ENCODE measurements at regions not wholly inside any gene's neighbourhood (a gene's known extent, or its start where the extent isn't known, plus 50 kb on each side); places are given as distances from the start of the nearest gene placed in this dataset.
"Not testable (repeated sequence)": the region's sequence is repeated elsewhere in the genome, so short reads cannot be mapped to it uniquely, and the experiment has no call there.

DNA sequence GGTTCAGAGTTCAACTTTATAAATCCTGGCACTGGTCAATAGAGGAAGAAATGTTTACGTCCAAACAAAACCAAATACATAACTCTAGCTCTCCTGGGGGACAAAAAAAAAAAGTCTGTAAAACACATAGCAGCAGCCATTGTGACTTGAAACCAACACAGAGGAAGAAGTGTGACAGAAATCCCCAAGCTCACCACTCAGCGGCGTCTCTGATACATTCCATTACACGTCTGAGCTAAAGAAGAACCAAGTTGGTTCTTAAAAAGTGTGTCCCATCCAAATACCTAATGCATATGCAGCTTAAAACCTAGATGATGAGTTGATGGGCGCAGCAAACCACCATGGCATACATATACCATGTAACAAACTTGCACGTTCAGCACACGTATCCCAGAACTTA is 58.3 kb upstream of the NANOS1 start:
- Histone ChIP-seq H3K4me1 (ENCODE audit: control insufficient read depth in 2 of 2, insufficient read depth in 2 of 2, low read length in 2 of 2) (no peaks in the 10 kb centered on the region), H3K27me3 (ENCODE audit: control insufficient read depth in 2 of 2, insufficient read depth in 2 of 2, low read length in 2 of 2) (no peaks in the 10 kb centered on the region), H3K9ac (ENCODE audit: low read depth in 1 of 2, low read length in 2 of 2) (no peak overlapping the region), H3K4me3 (ENCODE audit: low read length in 2 of 2) (no peak overlapping the region), H3K36me3 (ENCODE audit: control insufficient read depth in 2 of 2, insufficient read depth in 2 of 2, low read length in 2 of 2) (no peaks in the 10 kb centered on the region), H3K9me3 (ENCODE audit: control insufficient read depth in 2 of 2, low read length in 2 of 2) (peaks cover 0 to 5% of the 10 kb centered on the region in 2 donors), H3K27ac (ENCODE audit: low read depth in 2 of 2, low read length in 2 of 2) (no peak overlapping the region)

DNA sequence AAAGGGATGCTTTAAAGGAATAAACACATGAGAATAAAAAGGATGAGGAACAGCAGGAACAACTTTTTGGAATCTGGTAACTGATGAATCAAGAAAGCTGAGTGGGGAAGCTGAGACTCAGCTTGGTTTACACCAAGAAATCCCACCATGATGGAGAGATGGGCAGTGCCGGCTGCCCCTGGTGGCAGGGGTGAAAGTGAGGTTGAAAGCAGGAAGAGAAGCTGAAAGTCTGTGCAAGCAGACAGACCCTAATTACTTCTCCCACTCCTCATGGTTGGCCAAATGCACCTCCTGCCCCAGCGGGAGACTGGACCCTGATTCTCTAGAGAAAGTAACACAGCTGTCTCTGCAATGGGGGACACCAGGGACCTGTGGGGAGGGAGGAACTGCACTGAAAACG is 57.6 kb upstream of the NANOS1 start:
- H3K36me3 ChIP-seq (ENCODE audit: control insufficient read depth in 2 of 2, insufficient read depth in 2 of 2, low read length in 2 of 2): no peaks in the 10 kb centered on the region
- H3K27me3 ChIP-seq (ENCODE audit: control insufficient read depth in 2 of 2, insufficient read depth in 2 of 2, low read length in 2 of 2): no peaks in the 10 kb centered on the region
- H3K4me1 ChIP-seq (ENCODE audit: control insufficient read depth in 2 of 2, insufficient read depth in 2 of 2, low read length in 2 of 2): no peaks in the 10 kb centered on the region
- H3K4me3 ChIP-seq (ENCODE audit: low read length in 2 of 2): no peak overlapping the region
- peaks cover 0 to 5% of the 10 kb centered on the region in 2 donors for H3K9me3 ChIP-seq (ENCODE audit: control insufficient read depth in 2 of 2, low read length in 2 of 2)
- H3K27ac ChIP-seq (ENCODE audit: low read depth in 2 of 2, low read length in 2 of 2): no peak overlapping the region
- no peak overlapping the region for H3K9ac ChIP-seq (ENCODE audit: low read depth in 1 of 2, low read length in 2 of 2)

DNA sequence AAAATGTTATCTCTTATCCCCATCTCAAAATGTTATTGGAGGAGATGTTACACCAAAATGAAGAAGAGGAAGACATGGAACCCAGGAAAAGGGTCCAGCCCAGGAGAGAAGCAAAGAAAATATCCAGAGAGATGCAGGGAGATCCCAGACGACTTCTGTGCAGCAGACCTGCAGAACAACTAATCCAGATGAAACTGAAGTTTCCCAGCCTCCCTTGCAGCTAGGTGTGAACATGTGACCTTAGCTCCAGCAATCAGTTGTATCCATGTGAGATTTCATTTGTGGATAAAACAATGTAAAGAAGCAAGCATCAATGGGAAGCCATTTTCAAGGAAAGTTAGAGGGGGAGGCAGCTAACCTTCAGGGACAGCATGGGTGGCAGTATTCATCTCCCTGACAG is 55.8 kb upstream of the NANOS1 start:
- Histone ChIP-seq H3K4me3 (ENCODE audit: low read length in 2 of 2) (no peak overlapping the region), H3K9me3 (ENCODE audit: control insufficient read depth in 2 of 2, low read length in 2 of 2) (peaks cover 0 to 5% of the 10 kb centered on the region in 2 donors), H3K9ac (ENCODE audit: low read depth in 1 of 2, low read length in 2 of 2) (no peak overlapping the region), H3K36me3 (ENCODE audit: control insufficient read depth in 2 of 2, insufficient read depth in 2 of 2, low read length in 2 of 2) (no peaks in the 10 kb centered on the region), H3K4me1 (ENCODE audit: control insufficient read depth in 2 of 2, insufficient read depth in 2 of 2, low read length in 2 of 2) (no peaks in the 10 kb centered on the region), H3K27ac (ENCODE audit: low read depth in 2 of 2, low read length in 2 of 2) (no peak overlapping the region), H3K27me3 (ENCODE audit: control insufficient read depth in 2 of 2, insufficient read depth in 2 of 2, low read length in 2 of 2) (no peaks in the 10 kb centered on the region)

DNA sequence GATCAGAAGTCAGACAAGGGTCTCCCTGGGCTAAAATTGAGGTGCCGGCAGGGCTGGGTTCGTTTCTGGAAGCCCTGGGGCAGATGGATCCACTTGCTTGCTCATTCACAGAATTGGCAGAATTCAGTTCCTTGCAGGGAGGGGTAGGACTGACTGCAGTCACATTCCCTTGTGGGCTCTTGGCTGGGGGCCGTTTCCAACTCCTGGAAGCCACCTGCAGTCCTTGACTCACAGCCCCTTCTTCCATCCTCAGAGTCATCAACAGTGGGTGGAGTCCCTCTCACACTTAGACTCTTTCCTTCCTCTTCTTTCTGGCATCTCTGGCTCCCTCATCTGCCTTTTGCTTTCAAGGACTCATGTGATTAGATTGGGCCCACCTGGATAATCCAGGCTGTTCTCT is 54.6 kb upstream of the NANOS1 start:
- peaks cover 0 to 5% of the 10 kb centered on the region in 2 donors for H3K9me3 ChIP-seq (ENCODE audit: control insufficient read depth in 2 of 2, low read length in 2 of 2)
- no peak overlapping the region for H3K4me3 ChIP-seq (ENCODE audit: low read length in 2 of 2)
- H3K9ac ChIP-seq (ENCODE audit: low read depth in 1 of 2, low read length in 2 of 2): no peak overlapping the region
- no peak overlapping the region for H3K27ac ChIP-seq (ENCODE audit: low read depth in 2 of 2, low read length in 2 of 2)
- H3K27me3 ChIP-seq (ENCODE audit: control insufficient read depth in 2 of 2, insufficient read depth in 2 of 2, low read length in 2 of 2): no peaks in the 10 kb centered on the region
- no peaks in the 10 kb centered on the region for H3K36me3 ChIP-seq (ENCODE audit: control insufficient read depth in 2 of 2, insufficient read depth in 2 of 2, low read length in 2 of 2)
- no peaks in the 10 kb centered on the region for H3K4me1 ChIP-seq (ENCODE audit: control insufficient read depth in 2 of 2, insufficient read depth in 2 of 2, low read length in 2 of 2)

DNA sequence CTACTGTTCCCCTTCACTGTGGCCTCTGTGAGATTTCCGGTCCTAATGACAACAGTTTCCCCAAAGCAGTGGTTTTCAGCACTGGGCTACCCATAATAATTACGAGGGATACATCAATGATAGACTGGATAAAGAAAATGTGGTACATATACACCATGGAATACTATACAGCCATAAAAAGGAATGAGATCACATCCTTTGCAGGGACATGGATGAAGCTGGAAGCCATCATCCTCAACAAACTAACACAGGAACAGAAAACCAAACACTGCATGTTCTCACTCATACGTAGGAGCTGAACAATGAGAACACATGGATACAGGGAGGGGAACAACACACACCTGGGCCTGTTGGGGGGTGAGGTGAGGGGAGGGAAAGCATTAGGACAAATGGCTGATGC is 53.3 kb upstream of the NANOS1 start:
- not testable (repeated sequence) for H3K27me3 ChIP-seq (ENCODE audit: control insufficient read depth in 2 of 2, insufficient read depth in 2 of 2, low read length in 2 of 2); H3K27ac ChIP-seq (ENCODE audit: low read depth in 2 of 2, low read length in 2 of 2); H3K9me3 ChIP-seq (ENCODE audit: control insufficient read depth in 2 of 2, low read length in 2 of 2); H3K9ac ChIP-seq (ENCODE audit: low read depth in 1 of 2, low read length in 2 of 2); H3K4me3 ChIP-seq (ENCODE audit: low read length in 2 of 2); H3K36me3 ChIP-seq (ENCODE audit: control insufficient read depth in 2 of 2, insufficient read depth in 2 of 2, low read length in 2 of 2); H3K4me1 ChIP-seq (ENCODE audit: control insufficient read depth in 2 of 2, insufficient read depth in 2 of 2, low read length in 2 of 2)

DNA sequence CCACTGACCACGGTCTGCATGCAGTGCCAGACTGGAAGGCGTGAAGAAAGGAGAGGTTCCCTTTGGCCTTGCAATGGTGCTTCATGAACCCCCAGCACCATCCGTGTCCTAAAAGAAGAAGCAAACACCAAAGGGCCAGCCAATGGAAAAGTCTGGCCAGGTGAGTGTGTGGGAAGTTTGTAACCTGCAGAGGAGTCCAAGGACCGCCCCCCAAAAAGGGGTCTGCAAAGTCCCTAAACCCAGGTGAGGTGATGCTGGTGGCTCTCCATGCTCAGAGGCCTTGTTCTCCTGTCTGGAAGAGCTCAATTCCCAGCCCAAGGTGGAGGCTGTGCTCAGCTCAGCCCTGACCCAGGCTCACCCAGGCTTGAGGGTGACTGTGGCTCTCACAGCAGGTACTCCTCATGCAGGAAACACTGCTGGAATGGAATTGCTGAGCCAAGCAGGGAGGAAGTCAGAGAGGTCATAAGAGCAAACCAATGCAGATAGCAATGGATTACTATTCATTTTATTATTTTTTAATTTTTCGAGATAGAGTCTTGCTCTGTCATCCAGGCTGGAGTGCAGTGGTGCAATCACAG is 52.4 kb upstream of the NANOS1 start:
- Histone ChIP-seq H3K9ac (ENCODE audit: low read depth in 1 of 2, low read length in 2 of 2) (no peak overlapping the region), H3K4me1 (ENCODE audit: control insufficient read depth in 2 of 2, insufficient read depth in 2 of 2, low read length in 2 of 2) (no peaks in the 10 kb centered on the region), H3K36me3 (ENCODE audit: control insufficient read depth in 2 of 2, insufficient read depth in 2 of 2, low read length in 2 of 2) (no peaks in the 10 kb centered on the region), H3K27ac (ENCODE audit: low read depth in 2 of 2, low read length in 2 of 2) (no peak overlapping the region), H3K27me3 (ENCODE audit: control insufficient read depth in 2 of 2, insufficient read depth in 2 of 2, low read length in 2 of 2) (no peaks in the 10 kb centered on the region), H3K4me3 (ENCODE audit: low read length in 2 of 2) (no peak overlapping the region), H3K9me3 (ENCODE audit: control insufficient read depth in 2 of 2, low read length in 2 of 2) (peaks cover 0 to 5% of the 10 kb centered on the region in 2 donors)

DNA sequence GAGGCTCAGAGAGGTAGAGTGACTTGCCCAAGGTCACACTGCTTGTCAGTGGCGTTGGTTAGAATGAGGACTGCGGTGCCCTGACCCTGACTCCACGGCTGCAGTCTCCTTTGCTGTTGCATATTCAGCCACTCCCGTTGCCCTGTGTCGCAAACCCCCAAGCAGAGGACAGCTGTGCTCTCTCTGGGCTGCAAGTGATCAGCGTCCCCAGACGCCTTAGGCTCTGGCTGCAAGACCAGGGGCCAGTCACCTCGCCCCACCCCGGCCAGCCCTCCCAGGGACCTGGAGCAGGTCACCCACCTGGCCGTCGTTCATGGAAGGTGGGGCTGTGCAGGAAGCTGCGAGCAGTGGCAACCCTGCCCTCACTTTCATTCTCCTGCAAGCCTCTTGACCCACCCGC is 51.7 kb upstream of the NANOS1 start:
- Histone ChIP-seq H3K9me3 (ENCODE audit: control insufficient read depth in 2 of 2, low read length in 2 of 2) (peaks cover 0 to 5% of the 10 kb centered on the region in 2 donors), H3K9ac (ENCODE audit: low read depth in 1 of 2, low read length in 2 of 2) (no peak overlapping the region), H3K27ac (ENCODE audit: low read depth in 2 of 2, low read length in 2 of 2) (no peak overlapping the region), H3K4me3 (ENCODE audit: low read length in 2 of 2) (no peak overlapping the region), H3K27me3 (ENCODE audit: control insufficient read depth in 2 of 2, insufficient read depth in 2 of 2, low read length in 2 of 2) (no peaks in the 10 kb centered on the region), H3K4me1 (ENCODE audit: control insufficient read depth in 2 of 2, insufficient read depth in 2 of 2, low read length in 2 of 2) (no peaks in the 10 kb centered on the region), H3K36me3 (ENCODE audit: control insufficient read depth in 2 of 2, insufficient read depth in 2 of 2, low read length in 2 of 2) (no peaks in the 10 kb centered on the region)

DNA sequence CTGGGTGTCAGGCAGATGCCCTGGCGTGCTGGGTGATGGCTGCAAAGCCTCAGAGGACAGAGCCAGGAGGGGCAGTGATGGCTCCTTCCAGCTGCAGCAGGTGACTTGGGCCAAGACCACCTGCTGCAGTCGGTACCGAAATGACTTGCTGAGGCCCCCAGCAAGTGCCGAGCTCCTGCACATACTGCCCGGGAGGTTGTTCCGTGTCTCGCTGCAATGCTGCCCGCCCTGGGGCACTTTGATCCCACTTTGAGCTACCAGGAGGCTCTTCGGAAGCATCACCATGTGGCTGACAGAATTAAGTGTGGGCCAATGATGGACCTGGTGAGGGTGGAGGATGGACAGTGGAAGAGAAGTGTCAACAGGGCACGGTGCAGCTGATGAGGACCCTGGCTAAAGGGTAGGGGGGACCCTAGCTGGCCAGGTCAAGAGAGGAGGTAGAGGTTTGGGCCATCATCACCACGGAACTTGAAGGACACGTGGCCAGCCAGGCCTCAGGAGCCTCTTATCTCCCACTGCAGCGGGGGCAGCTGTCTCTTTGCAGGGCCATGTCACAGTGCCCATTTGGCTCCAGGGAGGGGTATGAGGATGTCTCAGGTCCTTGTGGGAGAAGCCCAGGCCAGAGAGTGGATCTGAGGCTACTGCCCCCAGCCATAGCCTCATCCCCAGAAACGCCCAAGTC is 51.1 kb upstream of the NANOS1 start:
- H3K4me3 ChIP-seq (ENCODE audit: low read length in 2 of 2): no peak overlapping the region
- H3K36me3 ChIP-seq (ENCODE audit: control insufficient read depth in 2 of 2, insufficient read depth in 2 of 2, low read length in 2 of 2): no peaks in the 10 kb centered on the region
- H3K4me1 ChIP-seq (ENCODE audit: control insufficient read depth in 2 of 2, insufficient read depth in 2 of 2, low read length in 2 of 2): no peaks in the 10 kb centered on the region
- peaks cover 0 to 5% of the 10 kb centered on the region in 2 donors for H3K9me3 ChIP-seq (ENCODE audit: control insufficient read depth in 2 of 2, low read length in 2 of 2)
- H3K9ac ChIP-seq (ENCODE audit: low read depth in 1 of 2, low read length in 2 of 2): no peak overlapping the region
- no peaks in the 10 kb centered on the region for H3K27me3 ChIP-seq (ENCODE audit: control insufficient read depth in 2 of 2, insufficient read depth in 2 of 2, low read length in 2 of 2)
- no peak overlapping the region for H3K27ac ChIP-seq (ENCODE audit: low read depth in 2 of 2, low read length in 2 of 2)

DNA sequence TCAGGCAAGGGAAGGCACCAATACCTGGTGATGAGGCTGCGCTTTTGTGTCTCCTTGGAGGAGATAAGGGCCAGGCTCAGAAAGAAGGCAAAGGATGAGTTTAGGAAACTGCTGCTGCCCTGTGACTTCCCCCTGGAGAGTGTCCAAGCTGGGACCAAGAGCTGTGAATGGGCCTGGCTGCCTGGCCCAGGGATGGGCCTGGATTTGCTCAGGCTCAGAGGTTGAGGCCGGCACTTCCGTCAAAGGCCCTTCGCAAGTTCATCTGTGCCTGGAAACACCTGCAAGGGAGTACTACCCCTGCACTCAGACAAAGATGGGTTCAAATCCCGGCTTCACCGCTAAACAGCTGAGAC is 50.5 kb upstream of the NANOS1 start:
- Histone ChIP-seq H3K4me1 (ENCODE audit: control insufficient read depth in 2 of 2, insufficient read depth in 2 of 2, low read length in 2 of 2) (no peaks in the 10 kb centered on the region), H3K9me3 (ENCODE audit: control insufficient read depth in 2 of 2, low read length in 2 of 2) (peaks cover 0 to under 1% of the 10 kb centered on the region in 2 donors), H3K27me3 (ENCODE audit: control insufficient read depth in 2 of 2, insufficient read depth in 2 of 2, low read length in 2 of 2) (no peaks in the 10 kb centered on the region), H3K4me3 (ENCODE audit: low read length in 2 of 2) (no peak overlapping the region), H3K27ac (ENCODE audit: low read depth in 2 of 2, low read length in 2 of 2) (no peak overlapping the region), H3K36me3 (ENCODE audit: control insufficient read depth in 2 of 2, insufficient read depth in 2 of 2, low read length in 2 of 2) (no peaks in the 10 kb centered on the region), H3K9ac (ENCODE audit: low read depth in 1 of 2, low read length in 2 of 2) (no peak overlapping the region)

DNA sequence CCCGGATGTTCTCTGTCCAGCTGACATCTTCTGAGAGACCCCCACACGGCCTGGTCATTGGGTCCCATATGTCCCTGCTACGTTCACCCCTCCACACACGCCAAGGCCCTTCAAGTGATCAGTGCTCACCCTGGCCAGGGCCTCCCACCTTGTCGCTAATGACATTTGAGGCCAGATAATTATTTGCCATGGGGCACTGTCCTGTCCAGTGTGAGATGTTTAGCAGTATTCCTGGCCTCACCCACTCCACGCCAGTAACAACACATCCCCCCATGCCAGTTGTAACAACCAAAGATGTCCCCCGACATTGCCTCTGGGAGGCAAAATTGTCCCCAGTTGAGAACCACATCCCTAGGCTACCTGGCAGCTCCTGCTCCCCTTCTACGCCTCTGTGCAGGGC is 49.9 kb upstream of the NANOS1 start:
- no peak overlapping the region for H3K4me3 ChIP-seq (ENCODE audit: low read length in 2 of 2)
- H3K9ac ChIP-seq (ENCODE audit: low read depth in 1 of 2, low read length in 2 of 2): no peak overlapping the region
- H3K9me3 ChIP-seq (ENCODE audit: control insufficient read depth in 2 of 2, low read length in 2 of 2): no peaks in the 10 kb centered on the region

More for the DNA sequence above, 49.9 kb upstream of the NANOS1 start:
- Histone ChIP-seq H3K36me3 (ENCODE audit: control insufficient read depth in 2 of 2, insufficient read depth in 2 of 2, low read length in 2 of 2) (no peaks in the 10 kb centered on the region), H3K4me1 (ENCODE audit: control insufficient read depth in 2 of 2, insufficient read depth in 2 of 2, low read length in 2 of 2) (no peaks in the 10 kb centered on the region), H3K27ac (ENCODE audit: low read depth in 2 of 2, low read length in 2 of 2) (no peak overlapping the region), H3K27me3 (ENCODE audit: control insufficient read depth in 2 of 2, insufficient read depth in 2 of 2, low read length in 2 of 2) (no peaks in the 10 kb centered on the region)

Data from mucosa of rectum (tissue), 2 donors.